HG03558 (cell line): ENCODE measurements at regions not wholly inside any gene's neighbourhood (a gene's known extent, or its start where the extent isn't known, plus 50 kb on each side); places are given as distances from the start of the nearest gene placed in this dataset.
"Not testable (repeated sequence)": the region's sequence is repeated elsewhere in the genome, so short reads cannot be mapped to it uniquely, and the experiment has no call there.

Source experiments
- ATAC-seq: cut with Tn5 transposase; IDR thresholded peaks from one replicate; pipeline ENCODE4 v1.9.1; 2021; ENCODE audit warnings: moderate number of reproducible peaks; ENCODE audit not compliant: unreplicated experiment; ENCODE audit errors: extremely low read depth

DNA sequence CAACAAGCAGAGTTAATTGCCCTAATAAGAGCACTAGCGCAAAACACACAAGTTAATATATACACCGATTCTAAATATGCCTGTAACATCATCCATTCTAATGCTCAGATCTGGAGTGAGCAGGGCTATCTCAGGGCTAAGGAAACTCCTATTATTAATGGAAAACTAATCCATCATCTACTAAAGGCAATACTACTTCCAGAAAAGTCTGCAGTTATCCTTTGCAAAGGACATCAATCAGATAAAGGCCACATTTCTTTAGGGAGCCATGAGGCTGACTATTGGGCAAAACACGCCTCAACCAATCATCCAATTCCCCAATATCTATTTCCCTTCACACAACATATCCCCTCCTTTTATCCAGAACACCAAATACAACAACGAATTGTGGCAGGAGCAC, 1032.3 kb upstream of the NUDT12 start:
- ATAC-seq: no peak

- ATAC-seq: no peak
These were observed 1014.1 kb upstream of the NUDT12 start for GRCh38 chr5:104576677-104577076.

- ATAC-seq: no peak
These were observed 1011.5 kb upstream of the NUDT12 start for GRCh38 chr5:104573949-104574709.

DNA sequence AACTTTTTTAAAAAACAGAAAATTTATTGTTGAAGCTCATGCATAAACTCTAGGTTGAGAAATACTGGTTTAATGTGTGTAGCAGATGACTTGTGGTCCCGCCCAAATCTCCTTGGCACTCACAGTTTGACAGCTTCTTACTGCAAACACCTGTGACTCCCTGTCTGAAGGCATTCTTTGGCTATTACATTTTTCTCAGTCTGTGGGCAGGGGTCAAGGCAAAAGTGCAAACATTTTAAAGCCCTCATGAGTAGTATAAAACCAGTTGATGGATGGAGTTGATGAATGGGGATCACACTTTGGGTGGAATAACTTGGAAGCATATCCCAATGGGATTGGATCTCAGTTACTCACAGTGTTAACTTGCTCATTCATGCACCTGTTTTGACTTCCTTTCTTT, 1007.0 kb upstream of the NUDT12 start:
- ATAC-seq: no peak

- no peak for ATAC-seq
These were observed 1001.9 kb upstream of the NUDT12 start for GRCh38 chr5:104564530-104564929.

DNA sequence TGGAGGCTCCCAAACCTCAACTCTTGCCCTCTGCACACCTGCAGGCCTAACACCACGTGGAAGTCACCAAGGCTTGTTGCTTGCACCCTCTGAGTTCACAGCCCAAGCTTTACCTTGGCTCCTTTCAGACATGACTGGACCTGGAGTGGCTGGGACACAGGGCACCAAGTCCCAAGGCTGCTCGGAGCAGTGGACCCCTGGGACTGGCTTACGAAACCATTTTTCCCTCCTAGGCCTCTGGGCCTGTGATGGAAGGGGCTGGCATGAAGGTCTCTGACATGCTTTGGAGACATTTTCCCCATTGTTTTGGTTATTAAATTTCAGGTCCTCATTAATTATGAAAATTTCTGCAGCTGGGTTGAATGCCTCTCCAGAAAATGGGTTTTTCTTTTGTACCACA, 994.4 kb upstream of the NUDT12 start:
- no peak for ATAC-seq

GRCh38 chr5:104551628-104552027, 989.0 kb upstream of the NUDT12 start:
- ATAC-seq: no peak

DNA sequence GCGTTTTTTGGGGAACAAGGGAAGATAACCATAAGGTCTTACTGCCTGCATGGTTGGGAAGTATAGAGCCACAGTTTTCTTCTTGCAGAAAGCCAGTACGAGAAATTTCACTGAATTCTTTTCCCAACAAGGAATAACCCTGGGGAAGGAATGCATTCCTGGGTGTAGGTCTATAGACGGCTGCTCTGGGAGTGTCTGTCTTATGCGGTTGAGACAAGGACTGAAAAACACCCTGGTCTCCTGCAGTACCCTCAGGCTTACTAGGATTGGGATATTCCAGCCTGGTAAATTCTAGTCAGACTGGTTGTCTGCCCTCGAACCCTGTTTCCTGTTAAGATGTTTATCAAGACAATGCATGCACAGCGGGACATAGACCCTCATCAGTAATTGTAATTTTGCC, 984.3 kb upstream of the NUDT12 start:
- not testable (repeated sequence) for ATAC-seq

DNA sequence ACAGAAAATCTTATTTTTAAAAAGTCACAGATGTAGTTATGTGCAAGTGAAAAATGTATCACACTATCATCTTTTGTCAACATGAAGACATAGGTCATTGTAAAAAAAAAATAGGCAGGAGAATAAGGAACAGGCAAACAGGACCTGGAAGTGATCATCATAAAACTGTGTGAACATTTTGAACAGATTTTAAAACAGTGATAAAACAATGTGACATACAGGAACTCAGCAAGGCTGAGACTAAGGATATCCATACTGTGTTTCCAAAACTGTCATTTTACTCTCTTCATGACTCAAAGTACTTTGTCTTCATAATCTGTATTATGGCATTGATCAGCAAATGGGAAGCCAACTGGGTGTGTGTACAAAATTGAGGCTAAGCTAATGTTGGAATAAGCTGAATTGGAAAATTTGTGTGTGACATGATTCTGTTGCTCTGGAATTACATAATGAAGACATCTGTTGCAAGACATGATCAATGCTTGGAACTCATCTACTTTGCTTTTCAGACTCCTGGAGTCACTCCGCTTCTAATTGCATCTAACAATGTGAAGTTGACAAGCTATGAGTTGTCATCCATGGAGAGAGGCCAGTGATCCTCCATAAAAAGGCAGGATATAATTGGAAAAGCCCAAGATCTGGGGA, 978.7 kb upstream of the NUDT12 start:
- no peak for ATAC-seq

DNA sequence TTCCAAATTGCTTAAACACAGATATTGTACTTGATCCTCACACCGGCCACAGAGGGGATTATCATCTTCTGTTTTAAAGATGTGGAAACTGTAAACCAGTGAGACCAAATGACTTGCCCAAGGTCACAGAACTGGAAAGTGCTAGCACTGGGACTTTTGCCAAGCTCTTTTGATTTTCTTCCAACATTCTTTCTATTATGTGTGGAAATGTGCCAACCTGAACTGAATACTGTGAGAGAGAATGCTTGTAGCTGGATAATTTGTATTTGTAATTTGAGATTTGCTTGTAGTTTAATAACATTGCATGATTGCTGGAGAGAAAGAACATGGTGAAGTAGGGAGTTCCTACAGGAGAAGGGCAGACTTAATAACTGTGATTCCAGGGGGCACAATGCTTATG, 977.9 kb upstream of the NUDT12 start:
- no peak for ATAC-seq

DNA sequence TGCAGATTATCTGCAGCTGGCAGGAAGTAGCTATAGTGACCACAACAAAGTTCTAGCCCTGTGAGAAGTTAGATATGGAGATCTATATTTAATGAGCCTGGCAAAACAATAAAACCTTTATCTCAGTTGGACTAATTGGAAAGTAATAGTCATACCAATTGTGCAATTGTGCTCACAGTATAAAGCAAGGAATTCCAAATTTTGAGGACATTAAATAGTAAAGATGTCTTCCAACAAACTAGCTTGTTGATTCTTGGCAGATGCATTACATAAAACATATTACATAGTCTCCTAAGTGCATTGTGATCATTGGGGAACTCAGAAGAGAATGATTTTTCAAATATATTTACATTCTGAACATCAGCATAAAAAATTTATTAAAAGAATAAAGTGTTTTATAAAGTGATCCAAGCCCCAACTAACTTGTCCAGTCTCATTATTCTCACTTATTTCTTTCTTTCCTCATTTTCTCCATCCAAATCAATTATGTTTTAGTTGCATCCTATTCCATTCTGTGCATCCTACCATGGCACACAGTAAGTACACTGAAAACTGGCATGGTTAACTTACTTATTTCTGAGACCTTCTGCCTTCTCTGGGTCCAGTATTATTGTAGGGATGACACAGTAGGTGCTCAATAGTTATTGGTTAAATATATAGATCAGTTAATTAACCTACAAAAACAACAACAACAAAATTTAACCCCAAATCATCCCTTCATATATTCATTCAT, 977.2 kb upstream of the NUDT12 start:
- ATAC-seq: no peak

- ATAC-seq: no peak
These were observed 976.1 kb upstream of the NUDT12 start for GRCh38 chr5:104538734-104539133.

GRCh38 chr5:104533498-104533897, 970.9 kb upstream of the NUDT12 start:
- no peak for ATAC-seq

- ATAC-seq: no peak
These were observed 964.3 kb upstream of the NUDT12 start for GRCh38 chr5:104526866-104527265.

GRCh38 chr5:104513640-104514072, 951.1 kb upstream of the NUDT12 start:
- ATAC-seq: no peak

- ATAC-seq: no peak
These were observed 950.6 kb upstream of the NUDT12 start for GRCh38 chr5:104513121-104513602.

DNA sequence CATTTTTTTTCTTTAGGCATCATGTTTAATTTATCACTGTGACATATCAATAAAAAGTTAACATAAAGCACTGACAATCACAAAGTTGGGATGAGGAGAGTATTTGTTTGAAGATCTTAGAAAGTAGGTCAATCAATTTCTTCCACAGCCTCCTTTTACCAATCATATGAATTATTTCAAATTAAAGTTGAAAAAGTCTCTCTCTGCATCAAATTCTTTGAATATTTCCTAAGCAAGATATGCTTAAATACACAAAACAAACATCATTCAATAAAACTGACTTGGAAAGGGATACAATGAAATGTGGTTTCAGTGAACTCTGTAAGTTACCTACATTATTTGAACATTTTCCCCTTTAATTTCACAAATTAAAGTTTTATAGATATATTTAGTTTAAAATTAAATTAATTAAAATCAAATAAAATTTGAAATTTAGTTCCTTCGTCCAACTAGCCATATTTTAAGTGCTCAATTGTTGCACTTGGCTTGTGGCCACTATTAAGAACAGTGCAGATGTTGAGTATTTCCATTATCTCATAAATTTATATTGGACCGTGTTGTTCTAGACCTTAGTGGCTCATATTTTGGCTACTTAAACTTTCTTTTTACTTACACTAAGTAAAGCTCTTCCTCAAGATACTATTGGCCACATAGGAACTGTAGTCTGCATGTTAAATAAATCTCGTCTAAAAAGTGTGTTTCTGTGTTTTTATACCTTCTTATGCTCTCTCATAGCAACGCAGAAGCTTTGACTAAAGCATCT, 949.7 kb upstream of the NUDT12 start:
- ATAC-seq: no peak

GRCh38 chr5:104498281-104498680, 935.7 kb upstream of the NUDT12 start:
- no peak for ATAC-seq

DNA sequence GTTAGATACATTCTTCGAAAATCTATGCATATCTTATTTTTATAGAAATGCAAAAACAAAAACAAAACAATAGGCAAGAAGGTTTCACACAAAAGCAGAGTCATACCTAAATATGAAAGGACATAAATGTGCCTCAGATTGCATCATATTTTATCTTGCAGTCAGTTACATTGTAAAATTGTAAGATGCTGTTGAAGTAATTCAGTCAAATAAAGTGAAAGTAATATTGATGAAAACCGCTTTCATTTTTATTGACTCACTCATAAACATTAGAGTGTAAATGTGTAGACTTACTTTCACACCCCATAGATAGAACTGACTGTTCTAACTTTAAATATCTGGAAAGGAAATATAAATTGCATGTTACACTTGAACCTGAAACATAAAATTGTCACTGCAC, 931.5 kb upstream of the NUDT12 start:
- ATAC-seq: no peak

GRCh38 chr5:104472811-104473210, 910.2 kb upstream of the NUDT12 start:
- ATAC-seq: no peak
